ENCODE measurements at regions not wholly inside any gene's neighbourhood (a gene's known extent, or its start where the extent isn't known, plus 50 kb on each side); places are given as distances from the start of the nearest gene placed in this dataset.

DNA sequence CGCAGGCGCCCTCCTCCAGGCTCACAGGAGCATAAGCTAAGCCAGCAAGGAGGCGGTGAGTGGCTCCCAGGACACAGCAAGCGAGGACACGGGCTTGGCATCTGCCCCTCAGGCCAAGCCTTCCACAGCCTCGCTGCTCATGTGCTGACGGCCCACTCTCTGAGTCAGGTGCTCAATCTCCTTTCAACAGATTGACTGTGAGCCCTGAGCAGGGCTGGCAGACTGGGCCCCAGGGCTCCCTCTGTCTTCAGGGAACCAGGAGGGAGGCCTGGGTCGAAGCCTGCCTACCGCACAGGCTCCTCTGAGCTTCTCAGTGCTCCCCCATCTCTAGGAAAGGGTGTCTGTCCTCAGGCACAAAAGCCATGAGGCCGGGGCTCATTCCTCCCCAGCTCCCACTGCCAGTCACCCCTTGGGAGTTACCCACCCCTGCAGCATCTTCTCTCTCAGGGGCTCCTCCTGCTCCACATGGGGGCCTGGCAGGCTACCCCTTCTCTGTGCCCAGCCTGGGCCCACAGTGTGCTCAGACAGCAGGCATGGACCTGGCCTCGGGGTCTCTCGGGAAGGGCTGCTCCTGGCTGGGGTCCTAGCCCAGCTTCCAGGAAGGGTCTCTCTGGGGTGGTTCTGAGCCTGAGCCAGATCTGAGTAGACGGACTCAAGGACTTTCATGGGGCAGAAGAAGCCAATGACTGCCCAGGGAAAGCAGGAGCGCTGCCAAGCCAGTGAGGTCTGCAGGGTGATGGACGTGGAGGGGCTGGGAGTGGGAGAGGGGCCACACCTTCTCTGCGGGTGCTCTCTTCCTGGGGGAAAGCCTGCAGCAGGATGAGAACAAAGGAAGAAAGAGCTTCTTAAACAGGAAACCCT, 138.0 kb upstream of the GPC1 start:
- no peak for DNase-seq (ENCODE audit: low spot score)

GRCh38 chr2:240298117-240298790, 137.2 kb upstream of the GPC1 start:
- DNase-seq (ENCODE audit: low spot score): no peak

- DNase-seq (ENCODE audit: low spot score): no peak
Measured at GRCh38 chr2:240298803-240299709, 136.4 kb upstream of the GPC1 start.

DNA sequence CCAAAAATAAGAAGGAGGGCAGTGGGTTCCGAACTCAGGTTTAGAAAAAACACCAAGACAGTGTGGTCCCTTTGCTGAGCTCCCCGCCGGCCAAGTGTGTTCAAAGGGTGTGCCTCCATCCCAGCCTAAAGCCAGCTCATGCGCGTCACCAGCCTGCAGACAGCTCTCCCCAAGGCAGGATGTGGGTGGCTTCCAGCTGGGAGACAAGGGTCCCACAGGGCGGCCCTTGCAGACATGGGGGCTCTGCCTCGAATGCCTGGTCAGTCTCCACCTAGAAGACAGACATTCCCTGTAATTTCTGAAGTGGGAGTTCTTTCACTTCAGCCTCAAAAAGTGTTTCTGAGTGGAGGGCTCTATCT, 135.8 kb upstream of the GPC1 start:
- no peak for DNase-seq (ENCODE audit: low spot score)

DNA sequence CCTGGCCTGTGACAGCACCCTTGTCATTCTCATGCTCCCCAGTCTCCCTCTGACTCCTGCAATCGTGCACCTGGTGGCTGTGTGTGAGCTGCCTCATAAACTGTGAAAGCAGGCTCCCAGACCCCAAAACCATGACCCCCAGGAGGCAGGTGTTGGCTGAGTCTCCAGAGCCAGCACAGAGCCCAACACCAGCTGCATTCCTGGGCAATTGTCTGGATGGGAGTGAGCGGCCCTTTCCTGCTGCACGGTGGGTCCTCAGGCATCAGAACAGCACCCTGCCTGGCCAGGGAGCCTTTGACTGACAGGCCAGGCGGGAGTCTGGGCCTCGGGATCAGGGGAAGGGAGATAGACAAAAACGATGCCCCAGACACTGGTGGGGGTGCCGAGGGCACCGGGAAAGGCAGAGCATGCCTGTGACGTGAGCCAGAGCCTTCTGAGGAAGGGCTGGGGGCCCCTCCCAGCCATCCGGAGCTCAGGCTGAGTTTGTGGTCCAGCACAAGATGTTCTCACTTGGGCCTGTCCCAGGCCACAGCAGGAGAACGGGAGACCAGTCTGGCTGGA, 135.1 kb upstream of the GPC1 start:
- no peak for DNase-seq (ENCODE audit: low spot score)

- DNase-seq (ENCODE audit: low spot score): no peak
Measured at GRCh38 chr2:240300840-240301239, 134.6 kb upstream of the GPC1 start.

- no peak for DNase-seq (ENCODE audit: low spot score)
Measured at GRCh38 chr2:240301256-240301795, 134.1 kb upstream of the GPC1 start.

- no peak for DNase-seq (ENCODE audit: low spot score)
Measured at GRCh38 chr2:240302041-240302440, 133.4 kb upstream of the GPC1 start.

DNA sequence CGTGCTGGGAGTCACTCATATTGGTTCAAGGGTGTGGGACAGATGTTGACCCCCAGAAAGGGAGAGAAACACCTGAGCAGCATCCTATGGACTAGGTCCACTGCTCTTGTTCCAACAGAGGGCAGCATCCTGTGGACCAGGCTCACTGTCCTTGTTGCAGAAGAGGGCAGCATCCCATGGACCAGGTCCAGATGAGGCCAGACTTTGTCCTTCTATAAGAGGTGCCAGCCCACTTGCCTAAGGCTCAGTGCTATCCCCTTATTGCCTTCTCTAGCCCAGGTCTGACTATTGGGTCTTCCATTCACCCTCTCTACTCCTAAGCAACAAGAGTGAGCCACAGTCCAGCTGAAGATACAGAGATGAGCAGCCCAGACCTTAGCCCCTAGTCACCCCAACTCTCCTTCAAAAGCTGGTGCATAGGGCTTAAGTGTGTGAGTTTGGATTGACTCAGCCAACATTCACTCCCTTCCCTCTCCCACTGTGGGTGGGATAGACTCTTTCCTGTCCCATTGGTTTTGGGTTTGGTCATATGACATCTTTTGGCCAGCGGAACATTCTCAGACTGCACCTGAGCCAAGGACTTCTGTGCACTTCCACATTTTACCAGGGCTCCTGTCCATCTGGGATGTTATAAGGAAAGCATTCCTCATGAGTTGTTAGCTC, 132.4 kb upstream of the GPC1 start:
- DNase-seq (ENCODE audit: low spot score): no peak

DNA sequence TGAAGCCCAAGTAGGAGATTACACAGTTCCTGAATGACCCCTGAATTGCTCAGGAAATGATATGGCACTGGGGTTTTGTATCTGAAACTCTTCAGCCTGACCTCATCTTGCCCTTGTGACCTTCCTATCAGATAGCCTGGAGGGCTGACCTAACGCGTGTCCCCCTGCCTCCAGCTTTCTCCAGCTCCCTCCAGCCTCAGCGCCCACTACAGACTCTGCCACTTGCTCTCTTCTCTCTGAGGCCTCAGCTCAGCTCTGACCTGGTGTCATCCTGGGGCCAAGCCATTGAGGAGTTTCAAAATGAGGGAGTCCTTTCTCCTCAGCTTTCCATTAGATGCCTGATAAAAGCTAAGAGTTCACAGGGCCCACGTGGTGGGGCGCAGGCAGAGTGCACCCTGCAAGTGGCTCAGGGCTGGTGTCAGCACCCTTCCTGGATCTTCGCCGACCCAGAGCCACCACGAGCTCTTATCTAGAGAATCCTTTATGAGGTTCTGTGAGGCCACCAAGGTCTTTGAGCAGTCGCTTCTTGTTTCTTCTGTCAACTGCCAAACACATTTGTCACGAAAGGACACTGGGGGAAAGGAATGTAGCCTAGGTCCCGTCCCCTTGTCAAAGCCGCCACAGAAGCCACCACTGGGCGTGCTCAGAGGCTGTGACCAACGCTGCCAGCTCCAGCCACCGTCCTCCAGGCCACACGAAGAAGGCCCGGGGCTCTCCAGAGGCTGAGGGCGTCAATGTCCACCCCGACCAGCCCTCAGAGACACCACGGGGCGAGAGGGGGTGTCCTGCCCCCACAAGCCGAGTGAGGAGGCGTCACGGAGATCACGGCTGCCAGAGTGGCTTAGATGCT, 131.3 kb upstream of the GPC1 start:
- DNase-seq (ENCODE audit: low spot score): no peak

DNA sequence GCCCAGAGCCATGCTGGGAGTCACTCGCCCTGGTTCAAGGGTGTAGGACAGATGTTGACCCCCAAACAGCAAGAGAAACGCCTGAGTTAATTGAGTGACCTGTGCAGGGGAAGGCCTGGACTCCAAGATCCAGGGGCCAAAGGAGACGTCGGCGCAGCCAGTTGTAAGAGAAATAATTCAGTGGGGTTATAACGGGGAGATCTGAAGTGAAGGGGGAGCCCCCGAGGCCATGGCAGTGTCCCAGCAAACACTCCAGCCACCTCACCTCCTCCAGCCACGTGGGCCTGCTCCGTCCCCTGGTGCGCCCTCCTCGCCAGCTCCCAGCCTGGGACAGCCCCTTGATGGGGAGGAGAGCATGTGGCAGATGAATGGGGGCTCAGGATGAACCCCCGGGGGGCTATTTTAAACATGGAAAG, 130.7 kb upstream of the GPC1 start:
- no peak for DNase-seq (ENCODE audit: low spot score)

DNA sequence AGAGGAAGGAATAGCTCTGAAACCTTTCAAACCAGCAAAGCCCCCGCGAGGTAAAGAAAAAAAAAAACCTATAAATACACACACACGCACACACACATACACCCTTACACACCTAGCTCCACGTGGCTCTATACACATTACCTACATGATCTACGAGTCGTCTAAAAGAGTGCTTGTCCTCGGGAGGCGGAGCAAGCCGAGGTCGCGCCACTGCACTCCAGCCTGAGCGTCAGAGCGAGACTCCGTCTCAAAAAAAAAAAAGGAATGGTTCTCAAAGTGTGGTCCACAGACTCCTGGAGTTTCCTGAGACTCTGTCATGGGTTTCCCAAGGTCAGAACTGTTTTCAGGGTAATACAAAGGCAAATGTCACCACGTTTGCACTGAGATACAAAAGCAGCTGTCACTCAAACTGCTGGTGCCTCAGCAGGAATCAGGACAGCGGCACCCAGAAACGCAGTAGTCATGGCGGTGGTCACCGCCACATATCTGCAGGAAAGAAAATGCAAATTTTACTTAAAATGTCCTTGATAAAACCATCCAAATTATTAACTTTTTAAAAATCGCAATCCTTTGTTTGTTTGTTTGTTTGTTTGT, 130.0 kb upstream of the GPC1 start:
- no peak for DNase-seq (ENCODE audit: low spot score)

DNA sequence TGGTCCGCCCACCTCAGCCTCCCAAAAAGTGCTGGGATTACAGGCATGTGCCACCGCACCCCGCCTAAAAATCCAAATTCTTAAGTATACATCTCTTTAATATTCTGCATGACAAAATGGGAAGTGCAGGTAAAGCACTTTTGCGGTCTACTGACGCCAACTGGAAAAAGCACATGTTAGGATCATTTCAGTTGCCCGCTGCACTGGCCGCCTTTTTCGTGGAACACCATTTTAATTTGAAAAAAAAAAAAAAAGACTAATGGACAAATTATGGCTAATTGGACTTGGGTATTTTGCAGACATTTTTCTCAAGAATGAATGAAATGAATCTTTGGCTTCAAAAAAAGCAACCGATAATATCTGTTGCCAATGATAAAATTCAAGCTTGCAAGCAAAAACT, 129.3 kb upstream of the GPC1 start:
- DNase-seq (ENCODE audit: low spot score): no peak

DNA sequence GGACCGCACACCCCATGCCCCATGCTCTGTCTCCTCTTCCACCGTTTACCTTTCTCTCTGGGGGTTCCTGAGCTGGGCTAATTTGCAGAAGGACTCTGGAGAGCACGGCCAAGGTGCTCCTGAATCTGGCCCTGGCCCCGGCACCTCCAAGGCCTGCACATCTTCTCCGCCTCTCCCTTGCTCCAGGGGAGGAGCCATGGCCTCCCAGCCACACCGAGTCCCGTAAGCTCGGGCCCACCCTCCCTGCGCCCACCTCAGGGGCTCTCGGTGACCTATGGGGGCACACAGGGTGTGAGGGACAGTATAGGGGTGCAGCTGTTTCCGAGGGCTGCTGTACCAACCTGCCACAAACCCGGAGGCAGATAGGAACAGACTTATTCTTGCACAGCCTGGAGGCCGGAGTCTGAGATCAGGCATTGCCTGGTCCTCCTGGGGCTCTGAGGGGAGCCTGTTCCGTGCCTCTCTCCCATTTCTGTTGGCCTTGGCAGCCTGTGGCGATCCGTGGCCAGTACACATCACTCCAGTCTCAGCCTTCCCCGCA, 127.3 kb upstream of the GPC1 start:
- DNase-seq (ENCODE audit: low spot score): no peak

- DNase-seq (ENCODE audit: low spot score): no peak
Measured at GRCh38 chr2:240309214-240309613, 126.2 kb upstream of the GPC1 start.

DNA sequence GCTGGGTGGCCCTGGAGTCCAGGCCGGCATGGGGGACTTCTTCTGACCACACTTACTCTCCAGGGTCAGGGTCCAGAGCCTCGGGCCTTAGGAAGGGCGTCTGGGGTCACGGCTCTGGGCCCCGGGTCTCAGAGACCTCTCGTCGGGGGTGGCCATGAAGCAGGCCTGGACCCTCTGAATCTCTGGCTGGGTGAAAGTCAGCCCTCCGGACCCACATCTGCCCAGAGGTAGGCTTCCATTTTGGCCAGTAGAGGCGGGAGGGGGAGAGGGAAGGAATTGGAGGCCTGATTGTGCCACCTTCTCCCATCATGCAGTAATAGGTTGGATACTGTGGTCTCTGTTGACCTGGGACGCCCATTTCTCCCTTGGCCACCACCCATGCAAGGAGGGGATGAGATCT, 125.3 kb upstream of the GPC1 start:
- DNase-seq (ENCODE audit: low spot score): no peak

DNA sequence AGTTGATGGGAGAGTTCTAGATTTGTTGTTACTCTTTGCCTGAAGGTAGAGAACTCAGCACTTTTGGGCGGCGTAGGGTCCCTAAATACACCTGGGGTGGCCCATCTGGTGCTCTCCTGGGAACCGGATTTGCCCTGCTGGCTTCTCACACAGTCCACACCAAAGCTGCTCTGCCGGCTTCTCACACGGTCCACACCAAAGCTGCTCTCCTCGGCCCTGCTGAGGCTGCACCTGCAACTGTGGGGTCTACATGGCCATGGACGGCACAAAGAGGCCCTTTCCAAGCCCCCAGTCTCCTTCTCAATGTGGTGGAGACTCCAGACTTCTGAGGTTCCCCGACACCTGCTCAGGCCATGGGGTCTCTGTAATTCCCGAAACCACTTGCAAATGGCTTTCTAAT, 124.8 kb upstream of the GPC1 start:
- DNase-seq (ENCODE audit: low spot score): no peak

DNA sequence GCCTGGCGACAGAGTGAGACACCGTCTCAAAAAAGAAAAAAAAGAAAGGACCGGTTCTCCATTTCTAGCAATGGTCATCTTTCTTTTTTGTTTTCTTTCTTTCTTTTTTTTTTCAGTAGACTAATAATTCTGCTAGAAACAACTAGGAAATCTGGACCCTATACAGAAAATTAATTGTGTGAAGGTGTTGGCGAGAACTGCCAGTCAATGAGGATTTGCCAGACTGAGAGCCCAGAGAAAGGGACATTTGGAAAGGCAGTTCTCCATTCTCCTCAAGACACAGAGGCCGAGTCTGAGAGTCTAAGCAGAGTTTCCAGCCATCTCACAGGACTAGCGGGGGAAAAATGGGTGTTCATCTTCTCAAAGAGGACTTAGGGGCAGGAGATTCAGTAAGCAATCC, 123.6 kb upstream of the GPC1 start:
- no peak for DNase-seq (ENCODE audit: low spot score)

- no peak for DNase-seq (ENCODE audit: low spot score)
Measured at GRCh38 chr2:240319221-240319854, 116.1 kb upstream of the GPC1 start.

DNA sequence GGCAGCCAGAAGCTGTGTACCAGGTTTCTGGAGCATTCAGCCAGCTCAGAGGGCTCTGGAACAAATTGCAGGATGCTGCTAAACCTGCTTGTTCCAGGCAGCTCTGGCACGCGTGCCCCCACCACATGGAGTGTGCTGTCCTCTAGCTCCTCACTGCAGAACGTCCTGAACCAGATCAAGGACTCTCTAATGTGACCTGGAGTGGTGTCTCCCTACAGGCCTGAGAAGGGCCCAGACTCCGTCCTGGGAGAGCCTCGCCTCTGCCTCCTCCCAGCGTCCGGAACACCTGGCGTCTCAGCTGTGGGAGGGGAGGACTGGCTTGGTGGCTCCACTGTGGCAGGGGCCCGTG, 115.6 kb upstream of the GPC1 start:
- no peak for DNase-seq (ENCODE audit: low spot score)
